Neural progenitor cell (in vitro differentiated cells): ENCODE measurements at regions not wholly inside any gene's neighbourhood (a gene's known extent, or its start where the extent isn't known, plus 50 kb on each side); places are given as distances from the start of the nearest gene placed in this dataset.

Experiments
- DNase-seq: peaks from one replicate; pipeline ENCODE4 v3.0.0-alpha.2; 2016; ENCODE audit warnings: low spot score
- H2AFZ ChIP-seq: fragments of 200-600 bp; sonication (generic); replicated peaks from 2 replicates; pipeline ENCODE4 v1.6.1; 2016; ENCODE audit warnings: antibody characterized with exemption
- H3F3A ChIP-seq: fragments of 200-600 bp; sonication (generic); 2 replicates; pipeline ENCODE4 v1.6.1; 2016; ENCODE audit warnings: antibody characterized with exemption, low read depth
- H3K27ac ChIP-seq: fragments of 200-600 bp; sonication (generic); 2 replicates; pipeline ENCODE4 v1.5.1; 2016; ENCODE audit warnings: mild to moderate bottlenecking
- H3K27me3 ChIP-seq: fragments of 200-600 bp; sonication (generic); 2 replicates; pipeline ENCODE4 v1.6.1; 2016; ENCODE audit warnings: mild to moderate bottlenecking, moderate library complexity
- H3K36me3 ChIP-seq: fragments of 200-600 bp; sonication (generic); 2 replicates; pipeline ENCODE4 v1.5.1; 2016
- H3K4me1 ChIP-seq: fragments of 200-600 bp; sonication (generic); 2 replicates; pipeline ENCODE4 v1.6.1; 2016; ENCODE audit warnings: mixed run types
- H3K4me2 ChIP-seq: fragments of 200-600 bp; sonication (generic); 2 replicates; pipeline ENCODE4 v1.6.1; 2016
- H3K4me3 ChIP-seq: fragments of 200-600 bp; sonication (generic); 2 replicates; pipeline ENCODE4 v1.5.1; 2016
- H3K79me2 ChIP-seq: fragments of 200-600 bp; sonication (generic); 2 replicates; pipeline ENCODE4 v1.6.1; 2016; ENCODE audit warnings: low read depth
- H3K9ac ChIP-seq: fragments of 200-600 bp; sonication (generic); 2 replicates; pipeline ENCODE4 v1.6.1; 2016
- H3K9me3 ChIP-seq: fragments of 200-600 bp; sonication (generic); 2 replicates; pipeline ENCODE4 v1.5.1; 2016; ENCODE audit warnings: low read depth
- H4K20me1 ChIP-seq: fragments of 200-600 bp; sonication (generic); 2 replicates; pipeline ENCODE4 v1.6.1; 2016; ENCODE audit warnings: low read depth
- H3K27ac Mint-ChIP-seq: 3 replicates; pipeline ENCODE4 v1.8.0; 2021; ENCODE audit warnings: mixed read lengths
- H3K27me3 Mint-ChIP-seq: 2 replicates; pipeline ENCODE4 v1.8.0; 2022; ENCODE audit warnings: low read depth, mild to moderate bottlenecking, inconsistent platforms, moderate library complexity, mixed read lengths; ENCODE audit not compliant: insufficient read depth
- H3K36me3 Mint-ChIP-seq: 3 replicates; pipeline ENCODE4 v1.8.0; 2021; ENCODE audit warnings: mixed read lengths
- H3K4me1 Mint-ChIP-seq: 3 replicates; pipeline ENCODE4 v1.8.0; 2021; ENCODE audit warnings: mixed read lengths
- H3K4me3 Mint-ChIP-seq: 3 replicates; pipeline ENCODE4 v1.8.0; 2021; ENCODE audit warnings: mild to moderate bottlenecking, moderate library complexity, mixed read lengths
- H3K9me3 Mint-ChIP-seq: 3 replicates; pipeline ENCODE4 v1.8.0; 2020; ENCODE audit warnings: mixed read lengths
- CTCF ChIP-seq: fragments of 200-600 bp; sonication (generic); IDR thresholded peaks from 2 replicates; pipeline ENCODE4 v1.5.1; 2017; ENCODE audit warnings: antibody characterized with exemption, mild to moderate bottlenecking
- EZH2 ChIP-seq: fragments of 200-600 bp; sonication (generic); IDR thresholded peaks from 2 replicates; pipeline ENCODE4 v1.6.1; 2017; ENCODE audit warnings: antibody characterized with exemption, mild to moderate bottlenecking, moderate library complexity
- EZH2phosphoT487 ChIP-seq: fragments of 200-600 bp; sonication (generic); IDR thresholded peaks from 2 replicates; pipeline ENCODE4 v1.6.1; 2017; ENCODE audit warnings: antibody characterized with exemption

- Histone ChIP-seq H3K4me2 (no peak overlapping the region), H3K4me3 (no peak overlapping the region), H3F3A (no peaks in the 10 kb centered on the region), H3K27ac (no peak overlapping the region), H3K9ac (no peak overlapping the region), H3K4me1 (peaks cover 20% of the 10 kb centered on the region), H3K79me2 (no peaks in the 10 kb centered on the region), H3K27me3 (no peaks in the 10 kb centered on the region), H3K9me3 (no peaks in the 10 kb centered on the region), H4K20me1 (no peaks in the 10 kb centered on the region), H2AFZ (no peak overlapping the region), H3K36me3 (no peaks in the 10 kb centered on the region)
- H3K27me3 Mint-ChIP-seq: no peaks in the 10 kb centered on the region
- no peaks in the 10 kb centered on the region for H3K36me3 Mint-ChIP-seq
- H3K27ac Mint-ChIP-seq: no peak overlapping the region
- no peak overlapping the region for H3K4me3 Mint-ChIP-seq
- no peak for TF ChIP-seq EZH2phosphoT487
- no peak for TF ChIP-seq CTCF
- no peak for TF ChIP-seq EZH2
- H3K9me3 Mint-ChIP-seq: no peaks in the 10 kb centered on the region
- DNase-seq: no peak
- H3K4me1 Mint-ChIP-seq: peaks cover 9% of the 10 kb centered on the region
Observed at GRCh38 chr11:15607361-15608036, 492.8 kb downstream of the INSC start.

GRCh38 chr11:15609445-15609844, 494.7 kb downstream of the INSC start:
- Histone ChIP-seq H3K4me3 (no peak overlapping the region), H3K4me2 (no peak overlapping the region), H3K36me3 (no peaks in the 10 kb centered on the region), H3K27ac (no peak overlapping the region), H4K20me1 (no peaks in the 10 kb centered on the region), H3F3A (no peaks in the 10 kb centered on the region), H3K4me1 (peaks cover 13% of the 10 kb centered on the region), H3K9me3 (no peaks in the 10 kb centered on the region), H2AFZ (no peak overlapping the region), H3K9ac (no peak overlapping the region), H3K27me3 (no peaks in the 10 kb centered on the region), H3K79me2 (no peaks in the 10 kb centered on the region)
- Mint-ChIP-seq H3K9me3 (no peaks in the 10 kb centered on the region), H3K36me3 (no peaks in the 10 kb centered on the region), H3K4me3 (no peak overlapping the region), H3K4me1 (peaks cover 9% of the 10 kb centered on the region), H3K27ac (no peak overlapping the region), H3K27me3 (no peaks in the 10 kb centered on the region)
- no peak for TF ChIP-seq EZH2
- TF ChIP-seq CTCF: no peak
- no peak for DNase-seq

- Histone ChIP-seq H3K9ac (no peak overlapping the region), H3K79me2 (no peaks in the 10 kb centered on the region), H3K4me1 (peaks cover 21% of the 10 kb centered on the region), H3K36me3 (no peaks in the 10 kb centered on the region), H2AFZ (no peak overlapping the region), H3K9me3 (no peaks in the 10 kb centered on the region), H3K4me3 (no peak overlapping the region), H4K20me1 (no peaks in the 10 kb centered on the region), H3F3A (no peaks in the 10 kb centered on the region), H3K27me3 (no peaks in the 10 kb centered on the region), H3K27ac (no peak overlapping the region), H3K4me2 (no peak overlapping the region)
- H3K36me3 Mint-ChIP-seq: no peaks in the 10 kb centered on the region
- H3K4me1 Mint-ChIP-seq: peaks cover 17% of the 10 kb centered on the region
- DNase-seq: no peak
- peaks cover 2% of the 10 kb centered on the region for H3K27me3 Mint-ChIP-seq
- H3K9me3 Mint-ChIP-seq: no peaks in the 10 kb centered on the region
- no peak for TF ChIP-seq CTCF
- no peak for TF ChIP-seq EZH2phosphoT487
- no peak for TF ChIP-seq EZH2
- H3K4me3 Mint-ChIP-seq: no peak overlapping the region
- H3K27ac Mint-ChIP-seq: no peak overlapping the region
Observed at GRCh38 chr11:15610881-15611280, 496.2 kb downstream of the INSC start.
